Stimulated activated CD4-positive, alpha-beta T cell treated with anti-CD3 and anti-CD28 coated beads, Interleukin-1b, Interleukin-23, amount 100 ng/mL, for 4 hours (primary cell): ENCODE measurements at regions not wholly inside any gene's neighbourhood (a gene's known extent, or its start where the extent isn't known, plus 50 kb on each side); places are given as distances from the start of the nearest gene placed in this dataset.

Experiments
- DNase-seq, 2 donors: peaks; one replicate each; pipeline ENCODE4 v3.0.0-alpha.2; 2020; ENCODE audit warnings: low read depth in 2 of 2

DNA sequence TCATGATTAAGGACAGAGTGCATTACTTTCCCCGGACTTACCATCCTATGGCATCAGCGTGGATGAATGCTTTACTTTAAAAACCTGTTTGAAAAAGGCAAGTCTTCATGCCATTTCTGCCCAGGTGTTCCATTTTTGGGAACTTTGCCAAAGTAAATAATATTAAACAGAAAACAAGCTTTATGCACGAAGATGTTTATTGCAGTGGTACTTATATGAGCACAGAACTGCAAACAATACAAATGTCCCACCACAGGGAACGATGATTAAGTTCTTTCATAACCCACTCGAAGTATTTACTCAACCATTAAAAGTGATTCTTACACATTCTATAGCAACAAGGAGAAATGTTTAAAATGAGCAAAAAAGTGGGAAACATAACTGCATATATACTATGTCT lies 109.7 kb upstream of the GDF10 start:
- no peak for DNase-seq

DNA sequence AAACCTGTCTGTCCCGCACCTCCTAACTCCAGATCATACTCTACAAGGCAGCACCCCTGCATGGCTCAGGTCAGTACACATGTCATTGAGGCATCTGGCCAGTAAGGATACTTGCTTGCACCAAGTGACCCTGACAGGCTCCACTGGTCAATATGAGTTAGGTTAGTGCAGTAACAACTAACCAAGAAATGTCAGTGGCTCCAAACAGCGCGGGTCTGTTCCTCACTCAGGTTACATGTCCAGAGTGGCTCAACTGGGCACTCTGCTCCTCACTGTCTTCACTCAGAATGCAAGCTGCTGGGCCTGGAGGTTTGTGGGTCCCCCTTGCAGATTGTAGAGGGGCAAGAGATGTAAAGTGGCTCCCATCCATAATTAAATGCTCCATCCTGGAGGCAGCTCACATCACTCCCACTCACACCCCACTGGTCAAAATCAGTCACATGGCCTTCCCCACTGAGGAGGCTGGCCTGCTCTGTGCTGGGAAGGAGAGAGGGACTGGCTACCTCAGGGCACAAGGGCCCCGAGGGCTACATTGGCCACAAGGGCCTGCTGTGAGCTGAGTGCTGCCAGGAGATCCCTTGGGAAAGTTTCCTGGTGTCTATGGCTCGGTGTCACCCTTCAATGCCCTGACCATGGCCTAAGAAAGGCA lies 109.1 kb upstream of the GDF10 start:
- DNase-seq, result no peak

DNA sequence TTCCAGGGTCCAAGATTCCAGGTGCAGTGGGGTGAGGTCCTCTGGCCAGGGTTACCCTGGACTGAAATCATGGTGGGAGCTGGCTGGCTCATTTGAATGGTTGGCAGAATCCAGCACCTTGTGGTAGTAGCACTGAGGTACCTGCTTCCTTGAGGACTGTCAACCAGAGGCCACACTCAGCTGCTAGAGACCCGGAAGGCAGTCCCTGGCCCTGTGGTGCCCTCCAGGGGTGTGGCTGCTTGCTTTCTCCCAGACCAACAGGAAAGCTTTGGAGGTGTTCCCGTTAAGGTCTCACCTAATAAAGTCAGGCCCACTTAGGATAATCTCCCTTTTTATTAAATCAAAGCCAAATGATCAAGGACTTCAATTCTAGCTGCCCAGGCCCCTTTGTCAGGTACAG lies 107.7 kb upstream of the GDF10 start:
- no peak for DNase-seq

DNA sequence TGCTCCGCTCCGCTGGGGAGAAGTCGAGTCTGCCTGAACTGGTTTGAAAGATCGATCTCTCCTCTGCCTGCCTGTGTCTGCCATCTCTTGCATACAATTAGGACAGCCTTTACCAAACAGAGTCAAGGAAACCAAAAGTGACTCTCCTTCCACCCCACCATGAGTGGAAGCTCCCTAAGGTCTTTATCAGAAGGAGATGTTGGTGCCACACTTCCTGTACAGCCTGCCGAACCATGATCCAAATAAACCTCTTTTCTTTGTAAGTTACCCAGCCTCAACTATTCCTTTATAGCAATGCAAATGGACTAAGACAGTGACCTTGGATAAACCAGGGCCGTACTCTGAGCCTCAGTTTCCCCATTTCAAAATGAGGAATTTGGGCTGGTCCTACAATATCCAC lies 106.3 kb upstream of the GDF10 start:
- DNase-seq, result no peak

DNA sequence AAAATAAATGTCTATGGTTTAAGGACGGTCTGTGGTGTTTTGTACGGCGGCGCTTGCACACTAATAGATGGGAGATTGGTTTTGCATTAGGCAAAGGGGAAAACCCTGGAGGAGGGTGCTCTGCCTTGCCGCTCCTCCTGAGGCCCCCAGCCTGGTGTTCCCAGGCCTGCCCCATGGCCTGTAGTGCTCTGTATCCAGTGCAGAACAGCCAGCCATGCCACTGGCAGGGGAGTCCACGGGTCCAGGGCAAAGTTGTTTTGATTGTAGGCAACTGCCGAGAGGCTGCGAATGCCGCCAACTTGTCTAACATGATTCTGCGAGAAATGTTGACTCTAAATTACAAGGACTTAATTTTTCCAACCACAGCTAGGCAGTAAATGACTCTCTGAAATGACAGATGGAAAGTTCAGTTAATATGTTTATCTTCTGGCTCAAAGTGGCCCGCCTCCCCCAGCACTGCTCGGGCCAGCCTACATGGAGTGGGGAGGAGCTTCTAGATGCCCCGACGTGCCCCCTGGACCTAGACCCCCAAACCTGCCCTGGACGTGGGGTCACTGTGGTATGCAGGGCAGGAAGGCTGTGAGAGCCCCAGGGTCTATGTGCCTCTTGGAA lies 104.6 kb upstream of the GDF10 start:
- peak in 1 of 2 donors; percentile 3 for DNase-seq

DNA sequence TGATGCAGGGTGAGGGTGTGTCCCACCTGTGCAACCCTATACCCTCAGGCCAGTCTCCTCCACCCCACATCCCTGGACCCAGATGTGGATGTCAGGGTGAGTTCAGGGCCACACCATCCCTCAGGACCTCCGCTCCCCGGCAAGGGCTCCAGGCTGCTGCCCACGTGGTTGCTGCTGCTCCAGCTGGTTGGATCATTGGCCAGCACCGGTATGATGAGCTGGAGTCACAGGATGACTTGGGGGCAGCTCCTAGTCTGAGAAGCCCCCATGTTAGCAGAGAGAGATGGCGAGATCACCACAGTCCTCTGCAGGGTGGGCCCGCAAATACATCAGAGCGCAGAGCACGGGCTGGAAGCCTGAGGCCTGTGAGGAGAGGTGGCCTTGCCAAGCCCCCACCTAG lies 103.3 kb upstream of the GDF10 start:
- no peak for DNase-seq

DNA sequence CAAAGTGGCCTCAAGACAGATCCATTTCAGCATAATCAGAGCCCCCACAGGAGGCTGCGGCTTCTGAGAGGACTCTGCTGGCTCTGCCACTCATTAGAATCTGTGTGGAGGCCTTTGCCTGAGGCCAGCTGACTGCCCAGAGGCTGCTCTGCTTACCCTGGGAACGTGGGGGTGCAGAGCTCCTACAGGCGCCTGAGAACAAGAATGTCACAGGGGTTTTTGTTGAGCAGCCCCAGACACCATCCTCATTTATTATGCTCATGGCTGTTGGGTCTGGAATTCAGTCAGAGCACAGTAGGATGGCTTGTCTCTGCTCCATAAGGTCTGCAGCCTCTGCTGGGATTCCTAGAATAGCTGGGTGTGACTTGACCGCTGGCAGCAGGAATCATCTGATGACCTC lies 101.8 kb upstream of the GDF10 start:
- DNase-seq, result no peak

DNA sequence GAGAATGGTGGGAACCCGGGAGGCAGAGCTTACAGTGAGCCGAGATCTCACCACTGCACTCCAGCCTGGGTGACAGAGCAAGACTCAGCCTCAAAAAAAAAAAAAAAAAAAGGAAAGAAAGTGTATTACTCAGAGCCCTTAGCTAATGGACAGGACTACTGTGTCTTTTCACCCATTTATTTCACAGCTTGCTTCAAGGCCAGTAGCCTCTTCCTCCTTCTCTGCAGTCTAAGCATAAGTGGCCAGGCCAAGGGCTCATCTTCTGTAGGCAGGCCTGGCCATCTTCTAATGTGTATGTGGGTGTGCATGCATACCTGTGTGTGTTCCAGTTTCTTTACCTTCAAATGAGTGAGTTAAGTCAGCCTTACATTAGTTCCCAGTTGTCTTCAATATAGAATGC lies 94.8 kb upstream of the GDF10 start:
- no peak for DNase-seq

DNA sequence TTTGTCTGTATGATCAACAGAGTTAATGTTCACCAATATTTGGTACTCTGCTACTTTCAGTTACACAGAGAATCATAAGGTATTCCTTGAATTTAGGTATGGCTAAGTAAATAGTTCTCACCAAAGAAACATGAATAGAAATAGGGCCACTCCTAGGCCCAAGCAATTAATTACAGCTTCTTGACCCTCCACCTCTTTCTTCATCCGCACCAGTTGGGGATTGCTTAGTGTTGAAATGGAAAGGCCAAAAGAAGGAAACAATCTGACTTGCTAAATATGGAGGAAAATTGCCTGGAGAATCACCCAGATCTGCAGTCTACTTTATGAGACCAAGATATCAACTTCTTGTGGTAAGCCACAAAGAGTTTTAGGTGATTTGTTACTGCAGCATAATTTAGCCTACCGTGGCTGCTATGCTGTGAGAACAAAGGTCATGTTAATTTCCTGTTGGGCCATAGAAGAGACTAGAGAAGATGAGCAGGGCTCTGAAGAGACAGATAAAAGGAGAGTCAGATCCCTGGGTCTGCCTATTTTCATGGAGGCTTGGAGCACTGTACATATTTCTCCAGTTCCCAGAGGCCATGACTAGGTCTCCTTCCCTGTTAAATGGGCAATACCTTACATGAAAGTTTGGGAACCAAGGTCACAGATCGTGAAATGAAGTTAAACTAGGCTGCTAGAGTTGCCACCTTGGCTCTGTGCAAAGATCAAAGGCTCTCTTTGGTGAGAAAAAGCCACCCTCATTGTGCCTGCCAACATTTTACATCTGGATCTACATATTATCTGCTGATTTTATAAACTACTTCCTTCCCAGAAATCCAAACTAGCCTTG lies 93.3 kb upstream of the GDF10 start:
- DNase-seq, result no peak

DNA sequence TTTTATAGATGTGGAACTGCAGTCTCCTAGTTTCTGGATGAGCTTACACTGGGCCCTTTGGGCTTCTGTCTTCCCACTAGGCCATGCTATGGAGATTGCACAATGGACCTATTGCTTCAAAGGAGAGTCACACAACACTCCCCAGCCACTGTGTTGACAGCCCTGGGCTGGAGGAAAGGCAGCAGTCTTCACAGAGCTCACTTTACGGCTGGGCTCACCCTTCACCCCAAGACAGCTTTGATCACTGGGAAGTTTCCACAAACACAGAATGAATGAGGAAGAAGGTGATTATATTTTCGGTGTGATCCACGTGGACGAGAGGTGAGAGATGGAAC lies 92.7 kb upstream of the GDF10 start:
- no peak for DNase-seq

DNA sequence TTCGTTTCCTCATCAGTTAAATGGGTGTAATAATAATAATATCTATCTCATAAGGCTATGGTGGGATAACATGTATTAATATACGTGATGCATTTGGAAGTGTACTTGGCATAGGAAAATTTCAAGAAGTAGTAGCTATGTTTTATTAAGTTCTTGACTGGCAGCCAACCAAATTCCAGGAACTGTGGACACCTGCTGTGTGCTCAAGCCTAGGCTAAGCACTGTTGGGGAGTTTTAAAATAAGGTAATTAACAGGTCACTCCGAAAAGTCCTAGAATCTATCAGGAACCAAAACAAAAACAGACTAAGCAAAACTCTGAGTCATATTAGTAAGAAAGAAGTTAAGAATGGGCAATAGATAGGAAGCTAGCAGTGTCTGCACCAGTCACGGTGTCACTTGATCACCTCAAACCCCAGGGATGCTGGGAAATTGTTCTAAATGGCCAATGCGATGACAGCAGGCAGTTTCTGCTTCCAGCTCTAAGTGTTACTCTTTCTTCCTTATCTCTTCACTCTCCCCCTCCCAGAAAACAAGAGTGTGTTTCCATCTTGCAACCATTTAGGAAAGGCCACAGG lies 92.0 kb upstream of the GDF10 start:
- no peak for DNase-seq

DNA sequence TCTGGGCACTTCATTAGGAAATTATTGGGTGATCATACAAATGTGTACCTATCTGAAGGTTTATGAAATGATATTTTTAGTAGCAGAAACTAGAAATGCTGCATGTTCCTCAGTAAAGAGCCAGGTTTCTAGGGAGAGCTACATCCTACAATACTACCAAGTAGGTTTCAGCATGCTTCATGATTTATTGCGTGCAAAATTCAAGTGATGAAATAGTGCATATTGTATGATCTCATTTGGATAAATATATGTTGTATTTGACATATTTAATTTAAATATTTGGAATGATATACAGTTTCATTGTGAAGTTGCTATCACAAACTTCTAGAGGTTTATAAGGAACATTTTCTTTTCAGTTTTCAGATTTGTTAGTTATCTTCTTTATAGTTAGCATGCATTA lies 90.5 kb upstream of the GDF10 start:
- no peak for DNase-seq

DNA sequence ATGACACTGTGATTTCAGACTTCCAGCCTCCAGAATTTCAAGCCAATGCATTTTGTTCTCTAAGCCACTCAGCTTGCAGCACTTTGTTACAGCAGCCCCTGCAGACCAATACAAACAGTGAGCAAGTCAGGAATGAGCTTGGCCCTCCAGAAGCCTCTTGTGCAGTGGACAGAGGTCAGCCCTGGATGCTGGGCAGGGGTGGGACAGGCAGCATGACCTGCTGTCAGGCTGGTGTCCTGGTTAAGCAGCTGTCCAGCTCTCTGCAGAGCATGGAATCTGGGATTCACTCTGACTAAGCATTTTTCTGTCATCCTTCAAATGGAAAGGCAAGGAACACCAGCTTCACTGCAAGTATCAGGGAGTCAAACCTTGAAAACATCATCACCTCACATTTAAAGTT lies 85.5 kb upstream of the GDF10 start:
- DNase-seq, result no peak

DNA sequence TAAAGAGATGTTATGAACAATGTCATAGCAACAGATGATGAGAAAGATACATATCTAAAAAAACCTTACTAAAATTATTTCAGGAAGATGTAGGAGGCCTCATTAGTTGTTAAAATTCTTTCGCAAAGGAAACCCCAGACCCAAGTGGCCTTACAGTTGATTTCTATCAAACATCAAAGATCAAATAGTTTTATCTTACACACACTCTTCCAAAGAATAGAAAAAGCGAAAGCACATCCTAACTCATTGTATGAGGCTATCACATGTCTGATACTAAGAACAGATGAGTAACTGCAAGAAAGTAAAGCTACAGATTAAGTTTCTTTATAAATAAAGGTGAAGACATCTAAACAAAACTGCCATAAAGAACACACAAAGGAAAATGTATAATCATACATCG lies 82.9 kb upstream of the GDF10 start:
- DNase-seq, result no peak

DNA sequence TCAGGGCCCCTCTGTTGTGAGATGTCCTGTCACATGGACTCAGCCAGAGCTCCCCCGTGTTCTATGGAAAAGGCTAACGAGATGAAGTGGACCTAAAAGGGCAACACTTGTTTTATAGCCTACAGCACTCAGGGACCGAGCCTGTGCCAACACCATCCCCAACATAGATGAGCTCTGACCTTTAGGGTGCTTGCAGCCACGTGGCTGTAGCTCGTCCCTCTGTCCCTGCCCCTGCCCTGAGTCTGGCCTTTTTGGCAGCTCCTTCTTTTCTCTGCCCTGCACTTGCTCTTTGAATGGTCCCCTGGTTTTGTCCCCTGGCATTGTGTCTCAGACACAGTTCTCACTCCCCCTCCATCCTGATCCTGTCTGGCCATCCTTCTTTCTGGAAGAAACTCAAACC lies 81.2 kb upstream of the GDF10 start:
- no peak for DNase-seq

DNA sequence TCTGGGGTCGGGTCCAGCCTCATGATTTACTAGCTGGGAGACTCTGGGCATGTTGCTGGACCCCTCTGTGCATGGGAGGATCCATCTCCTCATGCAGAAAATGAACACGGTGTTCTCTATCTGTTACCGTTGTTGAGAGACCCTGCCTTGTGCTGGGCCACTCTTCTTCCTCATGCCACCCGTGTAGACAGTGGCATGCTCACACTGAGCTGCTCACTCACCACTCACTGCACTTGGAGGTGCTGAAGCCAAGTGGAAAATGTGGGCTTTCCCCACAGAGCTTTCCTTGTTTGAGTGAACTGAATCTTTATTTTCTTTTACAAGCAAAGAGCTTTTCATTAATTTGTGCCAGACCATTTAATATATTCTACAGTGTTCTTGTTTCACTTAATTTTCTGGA lies 77.5 kb upstream of the GDF10 start:
- DNase-seq, result no peak

DNA sequence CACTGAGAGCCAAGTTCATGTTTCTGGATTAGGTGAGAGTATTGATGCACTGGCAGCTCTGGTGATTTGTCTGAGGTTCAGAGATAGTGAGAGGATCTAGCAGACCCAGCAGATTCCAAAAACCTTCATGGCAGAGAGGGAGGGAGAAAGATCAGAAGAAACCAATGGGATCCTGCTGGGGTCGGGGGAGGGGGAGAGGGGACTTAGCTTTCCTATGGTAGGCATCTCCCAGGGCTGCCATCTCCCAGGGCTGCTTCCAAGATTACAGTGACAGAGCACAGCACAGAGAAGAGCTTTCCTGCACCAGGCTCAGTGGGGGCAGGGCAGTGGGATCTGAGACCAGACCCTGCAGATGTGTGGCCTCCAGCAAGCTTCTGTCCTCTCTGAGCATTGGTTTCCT lies 76.8 kb upstream of the GDF10 start:
- no peak for DNase-seq

DNA sequence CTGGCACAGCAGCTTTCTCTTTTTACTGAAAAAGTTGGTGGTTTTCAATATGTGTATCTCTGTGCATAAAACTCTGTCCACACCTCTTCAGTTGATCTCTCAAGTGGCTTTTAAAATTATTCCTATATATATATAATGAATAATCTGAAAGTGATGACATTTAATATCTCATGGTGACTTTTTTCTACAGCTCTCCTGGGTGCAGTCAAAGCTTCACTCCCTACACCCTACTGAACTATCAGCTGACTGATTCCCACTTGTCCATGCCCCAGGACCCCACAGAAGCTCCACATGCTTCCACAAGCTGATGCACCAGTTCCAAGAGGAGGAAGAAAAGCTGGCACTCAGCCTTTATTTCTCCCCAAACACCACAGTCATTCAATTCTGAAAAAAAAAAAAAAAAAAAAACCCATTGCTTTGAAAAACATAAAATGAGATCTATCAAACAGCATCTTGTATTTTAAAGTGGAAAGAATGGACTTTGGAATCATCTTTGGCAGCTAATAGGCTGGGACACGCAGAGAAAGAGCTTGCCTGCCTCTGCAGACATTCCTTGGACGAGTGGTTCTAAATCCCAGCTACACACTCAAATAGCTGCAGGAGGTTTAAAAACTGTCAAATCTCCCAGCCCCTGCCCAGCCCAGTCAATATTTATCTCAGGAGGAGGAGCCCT lies 75.3 kb upstream of the GDF10 start:
- no peak for DNase-seq

DNA sequence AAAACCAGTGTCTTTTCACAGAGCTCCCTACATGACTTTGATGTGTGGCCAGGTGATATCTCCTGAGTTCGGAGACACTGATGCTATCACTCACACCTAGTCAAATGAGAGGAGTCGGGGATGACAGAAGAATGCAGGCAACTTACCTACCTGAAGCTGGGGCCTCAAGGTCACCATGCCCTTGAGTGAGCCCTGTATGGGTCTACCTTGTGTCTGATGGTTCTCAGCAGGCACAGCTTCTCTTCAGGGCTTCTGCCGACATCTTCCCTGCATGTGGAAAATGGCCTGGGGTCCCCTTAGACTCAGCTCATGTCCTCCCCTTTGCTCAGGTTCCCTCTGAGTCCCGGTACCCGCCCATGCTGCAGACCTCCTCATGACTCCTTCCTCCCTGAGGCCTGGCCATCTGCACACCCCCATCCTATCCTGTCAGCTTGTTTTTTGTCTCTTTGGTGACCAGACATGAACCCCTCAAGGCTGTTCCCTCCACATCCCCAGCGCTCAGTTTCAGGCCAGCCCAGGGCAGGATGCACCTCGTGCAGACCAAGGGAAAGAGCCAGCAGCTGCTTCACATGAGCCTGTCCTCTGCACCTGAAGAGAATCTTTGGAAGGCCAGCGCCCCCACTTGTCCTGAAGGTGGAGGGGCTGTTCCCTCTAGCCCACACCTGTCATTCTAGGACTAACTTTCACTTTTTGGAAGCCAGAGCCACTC lies 74.6 kb upstream of the GDF10 start:
- no peak for DNase-seq

DNA sequence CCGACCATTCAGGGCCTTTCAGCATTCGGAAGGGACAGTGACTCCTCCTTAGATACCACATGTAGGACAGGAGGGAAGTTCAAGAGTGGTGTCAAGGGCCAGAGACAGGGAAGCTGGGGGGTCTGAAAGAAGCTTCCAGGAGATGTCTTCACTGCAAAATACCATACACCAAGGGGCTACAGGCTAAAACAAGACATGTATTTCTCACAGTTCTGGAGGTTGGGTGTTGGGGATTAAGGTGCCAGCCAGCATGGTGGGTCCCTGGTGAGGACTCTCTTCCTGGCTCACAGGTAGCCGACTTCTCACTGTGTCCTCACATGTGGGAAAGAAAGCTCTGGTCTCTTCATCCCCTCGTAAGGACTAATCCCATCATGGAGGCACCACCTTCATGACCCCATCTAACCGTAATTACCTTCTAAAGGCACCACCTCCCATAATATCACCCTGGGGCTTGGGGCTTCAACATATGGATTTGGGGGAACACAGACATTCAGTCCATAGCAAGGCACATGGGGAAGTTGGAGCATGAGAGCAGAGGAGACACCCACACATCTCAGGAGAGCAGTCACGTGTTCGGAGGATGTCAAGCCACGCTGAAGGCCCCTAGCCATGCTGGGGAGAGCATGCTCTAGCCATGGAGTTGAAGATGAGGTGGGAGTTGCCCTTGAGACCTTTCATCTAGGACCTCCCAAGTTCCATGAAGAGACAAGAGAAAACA lies 73.9 kb upstream of the GDF10 start:
- no peak for DNase-seq

DNA sequence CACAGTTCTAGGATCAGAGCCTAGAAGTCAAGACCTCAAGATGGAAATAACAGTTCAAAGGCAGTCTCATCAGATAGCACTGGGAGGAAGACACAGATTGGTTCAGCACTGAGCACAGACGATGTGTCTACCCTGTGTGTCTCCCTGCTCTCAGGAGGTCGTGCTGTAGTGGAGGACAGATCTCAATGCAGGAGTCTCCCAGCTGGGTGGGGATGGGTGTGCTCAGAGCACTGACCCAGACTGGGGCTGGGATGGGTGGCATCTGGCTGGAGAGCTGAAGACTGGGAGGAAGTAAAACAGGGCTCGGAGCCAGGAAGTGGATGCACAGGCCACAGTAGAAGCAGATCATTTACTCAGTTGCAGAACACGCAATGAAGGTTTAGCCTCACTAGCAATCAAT lies 69.5 kb upstream of the GDF10 start:
- no peak for DNase-seq
